ENCODE measurements at regions not wholly inside any gene's neighbourhood (a gene's known extent, or its start where the extent isn't known, plus 50 kb on each side); places are given as distances from the start of the nearest gene placed in this dataset.

DNA sequence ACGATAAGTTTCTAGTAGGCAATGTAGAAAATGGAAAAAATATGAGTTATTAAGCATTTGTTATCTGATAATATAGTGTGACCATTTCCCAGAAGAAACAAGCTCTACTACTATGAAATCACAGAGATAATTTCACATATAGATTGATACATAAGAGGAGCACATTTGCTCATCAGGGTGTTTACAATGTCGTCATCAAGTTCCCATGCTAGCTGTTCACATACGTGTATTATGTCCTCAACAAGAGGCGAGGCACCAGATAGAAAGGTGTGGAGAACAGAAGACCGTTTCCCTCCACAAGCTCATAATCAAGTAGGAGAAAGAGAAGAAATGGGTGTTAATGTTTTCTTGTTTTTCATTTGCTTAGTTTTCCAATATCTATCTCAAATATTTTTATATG lies 326.1 kb upstream of the ARID1B start:
- TF ChIP-seq POLR2A (IDR thresholded peaks at IDR 0.05; ENCODE audit: low read length) (no peak), GATA1 (IDR thresholded peaks at IDR 0.05; ENCODE audit: low read depth, low read length) (no peak)
